ENCODE measurements at regions not wholly inside any gene's neighbourhood (a gene's known extent, or its start where the extent isn't known, plus 50 kb on each side); places are given as distances from the start of the nearest gene placed in this dataset.
"Not testable (repeated sequence)": the region's sequence is repeated elsewhere in the genome, so short reads cannot be mapped to it uniquely, and the experiment has no call there.

DNA sequence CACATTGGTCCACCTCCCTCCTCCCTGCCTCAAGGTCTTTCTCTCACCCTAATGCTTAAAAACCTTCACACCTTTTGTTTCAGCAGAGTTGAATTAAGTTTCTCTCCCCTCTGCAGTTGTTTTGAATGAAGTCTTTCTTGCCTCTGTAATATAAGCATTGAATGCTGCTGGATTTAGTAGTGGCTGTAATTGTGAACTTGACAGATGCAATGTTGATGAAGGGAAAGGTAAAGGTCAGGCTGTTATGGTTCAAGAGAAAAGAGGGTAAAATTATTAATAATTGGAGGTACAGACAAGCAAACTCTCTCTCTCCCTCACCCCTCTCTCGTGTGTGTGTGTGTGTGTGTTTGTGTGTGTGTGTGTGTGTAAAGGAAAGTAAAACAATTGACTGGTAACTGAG lies 509.8 kb downstream of the AMY1C start:
- no peak for TF ChIP-seq ZFX (IDR thresholded peaks at IDR 0.05; ENCODE audit: borderline replicate concordance)
- TF ChIP-seq, protein P1, sequence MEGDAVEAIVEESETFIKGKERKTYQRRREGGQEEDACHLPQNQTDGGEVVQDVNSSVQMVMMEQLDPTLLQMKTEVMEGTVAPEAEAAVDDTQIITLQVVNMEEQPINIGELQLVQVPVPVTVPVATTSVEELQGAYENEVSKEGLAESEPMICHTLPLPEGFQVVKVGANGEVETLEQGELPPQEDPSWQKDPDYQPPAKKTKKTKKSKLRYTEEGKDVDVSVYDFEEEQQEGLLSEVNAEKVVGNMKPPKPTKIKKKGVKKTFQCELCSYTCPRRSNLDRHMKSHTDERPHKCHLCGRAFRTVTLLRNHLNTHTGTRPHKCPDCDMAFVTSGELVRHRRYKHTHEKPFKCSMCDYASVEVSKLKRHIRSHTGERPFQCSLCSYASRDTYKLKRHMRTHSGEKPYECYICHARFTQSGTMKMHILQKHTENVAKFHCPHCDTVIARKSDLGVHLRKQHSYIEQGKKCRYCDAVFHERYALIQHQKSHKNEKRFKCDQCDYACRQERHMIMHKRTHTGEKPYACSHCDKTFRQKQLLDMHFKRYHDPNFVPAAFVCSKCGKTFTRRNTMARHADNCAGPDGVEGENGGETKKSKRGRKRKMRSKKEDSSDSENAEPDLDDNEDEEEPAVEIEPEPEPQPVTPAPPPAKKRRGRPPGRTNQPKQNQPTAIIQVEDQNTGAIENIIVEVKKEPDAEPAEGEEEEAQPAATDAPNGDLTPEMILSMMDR (IDR thresholded peaks at IDR 0.05) = no peak
- H3K27ac ChIP-seq = no peak overlapping the region

DNA sequence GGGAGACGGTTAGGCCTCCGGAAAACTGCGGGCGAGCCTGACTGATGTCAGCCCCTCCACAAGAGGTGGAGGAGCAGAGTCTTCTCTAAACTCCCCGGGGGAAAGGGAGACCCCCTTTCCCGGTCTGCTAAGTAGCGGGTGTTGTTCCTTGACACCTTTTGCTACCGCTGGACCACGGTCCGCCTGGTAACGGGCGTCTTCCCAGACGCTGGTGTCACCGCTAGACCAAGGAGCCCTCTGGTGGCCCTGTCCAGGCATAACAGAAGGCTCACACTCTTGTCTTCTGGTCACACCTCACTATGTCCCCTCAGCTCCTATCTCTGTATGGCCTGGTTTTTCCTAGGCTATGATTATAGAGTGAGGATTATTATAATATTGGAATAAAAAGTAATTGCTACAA lies 513.4 kb downstream of the AMY1C start:
- not testable (repeated sequence) for H3K27ac ChIP-seq
- TF ChIP-seq, protein P1 (IDR thresholded peaks at IDR 0.05) = peak; percentile 32

DNA sequence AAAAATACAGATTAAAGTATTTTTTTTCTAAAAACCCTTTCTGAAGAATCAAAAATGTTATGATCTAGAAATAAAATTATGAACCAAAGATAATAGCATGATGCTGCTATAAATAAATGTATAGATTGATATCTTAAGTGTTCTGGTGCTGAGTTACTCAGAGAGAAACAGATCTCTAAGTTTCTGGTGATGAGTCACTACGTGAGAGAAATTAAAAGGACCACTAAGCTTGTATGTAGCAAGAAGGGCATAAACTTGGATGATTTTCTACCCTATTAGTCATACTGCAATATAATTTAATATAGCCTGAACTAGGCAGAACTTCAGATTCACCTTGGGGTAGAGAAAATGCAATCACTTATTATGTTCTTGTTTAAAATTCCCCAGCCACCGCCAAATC lies 514.8 kb downstream of the AMY1C start:
- H3K27ac ChIP-seq = no peak overlapping the region
- TF ChIP-seq ZFX (IDR thresholded peaks at IDR 0.05; ENCODE audit: borderline replicate concordance) = no peak
- TF ChIP-seq, protein P1 (IDR thresholded peaks at IDR 0.05) = no peak

DNA sequence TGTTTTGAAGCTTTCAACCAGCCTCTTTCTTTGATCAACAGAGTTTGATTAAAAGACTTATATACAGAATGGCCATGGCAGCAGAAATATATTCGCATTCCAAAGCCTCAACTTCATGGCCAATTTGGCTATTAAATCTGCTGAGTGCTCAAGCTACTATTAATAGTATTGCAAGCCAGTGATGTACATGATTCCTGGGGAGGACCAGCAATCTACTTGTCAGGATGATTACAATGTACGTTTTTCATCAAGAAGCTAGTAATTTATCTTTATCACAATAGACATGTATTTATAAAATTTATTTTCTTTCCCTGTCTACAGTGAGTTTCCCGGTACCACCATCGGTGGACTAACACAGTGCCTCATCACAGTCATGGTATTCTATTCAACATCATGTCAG lies 515.5 kb downstream of the AMY1C start:
- no peak overlapping the region for H3K27ac ChIP-seq
- TF ChIP-seq, protein P1 (IDR thresholded peaks at IDR 0.05) = no peak
- no peak for TF ChIP-seq ZFX (IDR thresholded peaks at IDR 0.05; ENCODE audit: borderline replicate concordance)

DNA sequence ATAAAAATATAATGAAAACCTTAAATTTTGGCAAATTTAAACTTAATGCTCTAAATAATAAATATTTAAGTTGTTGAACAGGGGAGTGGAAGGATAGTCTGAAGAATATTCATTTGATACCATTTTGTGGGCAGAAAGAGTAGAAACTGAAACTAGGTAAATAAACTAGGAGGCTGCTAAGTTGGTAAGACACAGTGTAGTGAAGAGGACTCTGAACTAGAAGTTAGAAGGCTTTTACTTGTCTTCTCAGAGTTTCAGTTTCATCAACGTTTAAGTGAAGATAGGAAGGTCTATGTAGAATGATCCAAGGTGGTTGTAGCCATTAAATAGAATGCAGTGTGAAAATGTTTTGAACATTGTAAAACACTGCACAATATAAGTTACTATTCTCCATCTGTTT lies 516.9 kb downstream of the AMY1C start:
- no peak for TF ChIP-seq ZFX (IDR thresholded peaks at IDR 0.05; ENCODE audit: borderline replicate concordance)
- TF ChIP-seq, protein P1 (IDR thresholded peaks at IDR 0.05) = no peak
- H3K27ac ChIP-seq = no peak overlapping the region

DNA sequence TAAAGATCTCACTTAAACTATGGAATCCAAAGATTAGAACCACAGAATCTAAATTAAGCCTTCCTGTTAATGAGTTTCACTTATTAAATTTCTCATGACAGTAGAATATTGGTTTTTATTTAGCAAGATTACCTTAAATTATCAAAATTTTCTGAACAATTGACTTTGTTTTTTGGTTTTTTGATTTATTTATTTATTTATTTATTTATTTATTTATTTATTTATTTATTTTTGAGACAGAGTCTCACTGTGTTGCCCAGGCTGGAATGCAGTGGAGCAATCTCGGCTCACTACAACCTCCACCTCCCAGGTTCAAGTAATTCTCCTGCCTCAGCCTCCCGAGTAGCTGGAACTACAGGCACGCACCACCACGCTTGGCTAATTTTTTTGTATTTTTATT lies 538.6 kb downstream of the AMY1C start:
- not testable (repeated sequence) for H3K27ac ChIP-seq

DNA sequence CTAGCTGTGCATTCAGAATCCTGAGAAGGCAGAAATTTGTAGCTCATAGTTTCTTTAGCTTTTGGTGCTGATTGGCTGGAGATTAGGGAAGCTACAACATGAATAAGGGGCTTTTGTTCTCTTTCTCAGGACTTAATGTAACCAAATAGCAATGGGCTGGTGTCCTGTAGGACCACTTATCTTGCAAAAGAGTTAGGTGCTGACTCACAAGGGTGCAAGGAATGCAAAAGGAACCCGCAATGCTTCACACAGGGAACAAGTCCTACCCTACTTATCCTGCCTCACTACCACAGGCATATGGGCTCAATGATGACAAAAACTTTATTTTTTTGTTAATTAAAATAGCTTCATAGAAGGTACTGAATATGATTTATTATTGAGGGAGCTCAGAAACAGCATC lies 541.5 kb downstream of the AMY1C start:
- H3K27ac ChIP-seq = no peak overlapping the region
- TF ChIP-seq, protein P1 (IDR thresholded peaks at IDR 0.05) = no peak
- TF ChIP-seq ZFX (IDR thresholded peaks at IDR 0.05; ENCODE audit: borderline replicate concordance) = no peak

DNA sequence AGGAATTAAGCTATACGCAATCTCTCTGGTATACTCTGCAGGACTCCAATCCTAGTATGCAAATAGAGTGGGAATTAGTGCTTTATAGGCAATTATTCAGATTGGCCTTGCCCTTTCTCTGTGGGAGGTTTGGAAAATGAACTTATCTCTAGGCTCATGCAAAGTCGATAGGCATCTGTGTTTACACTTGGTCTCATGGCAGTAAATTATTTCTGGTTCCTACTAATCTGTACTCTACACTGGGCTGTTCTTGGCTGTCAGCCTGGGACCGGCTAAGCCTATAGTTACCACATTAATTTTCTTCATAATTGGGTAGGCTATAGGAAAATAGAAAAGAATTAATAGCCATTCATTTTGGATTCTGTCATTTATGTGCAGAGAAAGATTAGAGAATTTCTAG lies 544.6 kb downstream of the AMY1C start:
- no peak overlapping the region for H3K27ac ChIP-seq
- TF ChIP-seq, protein P1 (IDR thresholded peaks at IDR 0.05) = no peak
- no peak for TF ChIP-seq ZFX (IDR thresholded peaks at IDR 0.05; ENCODE audit: borderline replicate concordance)
